LNCAP (cell line): ENCODE measurements at regions not wholly inside any gene's neighbourhood (a gene's known extent, or its start where the extent isn't known, plus 50 kb on each side); places are given as distances from the start of the nearest gene placed in this dataset.

Source experiments
- TF ChIP-seq, protein P1 (sequence below): fragments of 450-650 bp; IDR thresholded peaks from 2 replicates; pipeline ENCODE4 v1.5.1; 2017; ENCODE audit warnings: mild to moderate bottlenecking

DNA sequence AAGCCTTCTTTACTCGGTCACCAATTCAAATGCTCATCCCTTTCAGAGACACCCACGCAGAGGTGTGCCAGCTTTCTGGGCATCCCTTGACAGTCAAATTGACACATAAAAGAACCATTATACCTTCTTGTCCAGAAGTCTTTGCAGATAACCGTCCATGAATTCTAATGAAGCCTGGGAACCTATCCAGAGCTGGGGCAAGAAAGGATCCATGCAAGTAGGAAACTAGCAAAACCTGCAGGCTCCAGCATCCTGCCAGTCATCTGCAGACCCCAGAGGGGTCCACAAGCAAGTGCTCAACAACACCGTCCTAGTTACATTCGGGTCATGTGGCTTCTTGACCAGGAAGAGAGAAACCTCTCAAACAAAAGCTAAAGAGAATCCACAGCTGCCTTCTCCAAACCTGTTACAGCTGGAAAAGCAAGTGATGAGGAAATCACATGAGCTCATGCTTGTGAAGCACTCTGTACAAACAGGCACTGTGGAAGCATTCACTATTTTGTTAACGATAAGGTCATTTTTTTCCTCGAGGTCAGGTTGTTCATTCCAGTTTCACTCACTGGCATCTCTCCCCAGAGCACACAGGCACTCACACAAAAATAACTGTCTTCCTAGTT lies 80.2 kb upstream of the DMRT1 start:
- TF ChIP-seq, protein P1, sequence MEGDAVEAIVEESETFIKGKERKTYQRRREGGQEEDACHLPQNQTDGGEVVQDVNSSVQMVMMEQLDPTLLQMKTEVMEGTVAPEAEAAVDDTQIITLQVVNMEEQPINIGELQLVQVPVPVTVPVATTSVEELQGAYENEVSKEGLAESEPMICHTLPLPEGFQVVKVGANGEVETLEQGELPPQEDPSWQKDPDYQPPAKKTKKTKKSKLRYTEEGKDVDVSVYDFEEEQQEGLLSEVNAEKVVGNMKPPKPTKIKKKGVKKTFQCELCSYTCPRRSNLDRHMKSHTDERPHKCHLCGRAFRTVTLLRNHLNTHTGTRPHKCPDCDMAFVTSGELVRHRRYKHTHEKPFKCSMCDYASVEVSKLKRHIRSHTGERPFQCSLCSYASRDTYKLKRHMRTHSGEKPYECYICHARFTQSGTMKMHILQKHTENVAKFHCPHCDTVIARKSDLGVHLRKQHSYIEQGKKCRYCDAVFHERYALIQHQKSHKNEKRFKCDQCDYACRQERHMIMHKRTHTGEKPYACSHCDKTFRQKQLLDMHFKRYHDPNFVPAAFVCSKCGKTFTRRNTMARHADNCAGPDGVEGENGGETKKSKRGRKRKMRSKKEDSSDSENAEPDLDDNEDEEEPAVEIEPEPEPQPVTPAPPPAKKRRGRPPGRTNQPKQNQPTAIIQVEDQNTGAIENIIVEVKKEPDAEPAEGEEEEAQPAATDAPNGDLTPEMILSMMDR, result no peak

DNA sequence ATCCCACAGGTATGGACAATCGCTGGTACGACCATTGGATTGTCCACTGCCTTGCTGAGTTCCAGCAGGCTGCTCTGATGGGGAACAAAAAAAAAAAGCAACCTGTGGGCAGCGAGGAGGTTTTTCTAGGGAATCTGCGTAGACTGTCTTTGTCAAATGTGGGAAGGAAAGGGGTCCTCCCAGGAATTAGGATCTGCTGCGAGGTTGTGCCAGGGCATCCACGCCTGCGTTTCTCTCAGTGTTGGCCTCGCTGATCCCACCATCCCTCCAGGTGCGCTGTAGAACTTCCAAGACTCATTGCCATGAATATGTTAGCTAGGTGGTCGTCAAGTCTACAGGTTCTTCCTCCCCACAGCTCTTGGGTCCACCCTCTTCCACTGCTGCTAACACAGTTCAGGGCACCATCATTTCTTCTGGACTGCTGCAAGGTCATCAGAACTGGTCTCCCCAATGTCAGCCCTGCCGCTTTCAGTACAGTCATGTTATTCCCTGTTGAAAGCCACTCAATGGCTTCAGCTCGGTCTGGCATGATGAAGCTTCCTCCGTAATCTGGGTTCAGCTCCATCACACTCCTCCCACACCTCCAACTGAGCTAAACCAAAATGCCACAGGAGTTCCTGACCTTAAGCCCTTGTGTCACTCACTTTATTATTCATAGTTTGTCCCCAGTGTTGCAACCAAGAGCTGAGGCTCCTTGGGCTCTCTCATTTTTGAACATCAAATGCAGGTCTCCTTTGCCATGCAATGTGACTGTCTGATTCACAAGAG lies 79.5 kb upstream of the DMRT1 start:
- TF ChIP-seq, protein P1, result no peak

DNA sequence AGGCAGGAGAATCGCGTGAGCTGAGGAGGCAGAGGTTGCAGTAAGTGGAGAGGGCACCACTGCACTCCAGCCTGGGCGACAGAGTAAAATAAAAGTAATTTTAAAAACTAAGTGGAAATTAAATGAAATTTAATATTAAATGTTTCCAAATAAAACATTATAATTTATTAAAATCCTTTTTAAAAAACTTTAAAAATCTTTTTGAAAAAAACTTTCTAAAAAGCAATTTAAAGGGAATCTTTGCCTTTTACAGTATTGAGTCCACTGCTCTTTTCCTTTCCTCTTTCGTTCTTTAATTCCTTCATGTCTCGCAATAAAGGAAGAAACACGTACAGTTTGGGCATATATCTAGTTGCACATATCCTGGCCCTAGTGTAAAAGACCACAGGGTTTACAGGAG lies 77.8 kb upstream of the DMRT1 start:
- TF ChIP-seq, protein P1, result no peak

DNA sequence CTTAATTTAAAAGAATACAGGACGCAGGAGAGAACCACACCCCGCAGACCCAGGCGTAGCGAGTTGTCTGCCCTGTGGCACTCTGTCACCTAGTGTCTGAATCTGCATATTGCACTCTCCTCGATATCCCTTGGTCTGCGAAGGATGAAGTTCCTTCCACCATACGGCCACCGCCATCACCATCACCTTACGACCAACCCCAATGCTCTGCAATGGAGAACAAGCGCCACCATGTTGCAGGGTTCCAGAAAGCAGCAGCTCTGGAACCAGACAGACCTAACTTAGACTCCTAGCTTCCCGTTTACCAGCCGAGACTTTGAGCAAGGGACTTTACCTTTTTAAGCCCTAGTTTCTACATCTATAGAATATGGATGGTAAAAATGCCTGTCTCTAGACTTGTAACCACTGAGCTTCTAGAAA lies 77.4 kb upstream of the DMRT1 start:
- TF ChIP-seq, protein P1, result peak; percentile 99

DNA sequence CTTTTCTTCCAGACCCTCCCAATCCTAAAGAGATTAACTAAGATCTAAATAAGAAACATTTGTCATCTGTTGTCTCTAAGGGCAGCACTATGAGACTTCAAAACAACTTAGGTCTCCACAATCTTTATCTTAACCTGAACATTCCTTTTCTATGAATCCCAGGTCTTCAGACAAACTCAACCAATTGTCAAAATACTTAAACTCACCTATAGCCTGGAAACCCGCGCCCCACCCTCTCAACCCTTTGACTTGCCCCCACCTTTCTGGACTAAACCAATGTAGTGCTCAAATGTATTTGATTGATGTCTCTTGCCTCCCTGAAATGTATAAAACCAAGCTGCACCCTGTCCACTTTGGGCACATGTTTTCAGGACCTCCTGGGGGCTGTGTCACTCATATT lies 76.5 kb upstream of the DMRT1 start:
- TF ChIP-seq, protein P1, result no peak

DNA sequence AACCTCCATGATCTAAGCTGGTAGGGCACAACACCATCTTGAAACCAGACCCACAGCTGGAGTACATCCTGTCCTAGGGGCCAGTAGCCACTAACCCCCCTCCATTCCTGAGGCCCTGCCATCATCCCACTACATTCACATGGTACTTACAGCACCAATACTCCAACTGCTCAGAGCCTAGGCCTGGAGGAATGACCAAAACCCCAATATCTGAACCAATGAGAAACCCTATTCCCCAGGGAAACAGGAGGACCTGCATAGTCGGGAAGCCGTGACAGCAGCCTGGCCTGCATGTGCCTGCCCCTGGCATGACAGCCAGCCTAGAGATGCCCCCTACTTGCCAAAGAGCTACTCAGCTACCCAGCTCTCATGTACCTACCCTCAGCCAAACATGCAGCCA lies 65.4 kb upstream of the DMRT1 start:
- TF ChIP-seq, protein P1, result no peak

DNA sequence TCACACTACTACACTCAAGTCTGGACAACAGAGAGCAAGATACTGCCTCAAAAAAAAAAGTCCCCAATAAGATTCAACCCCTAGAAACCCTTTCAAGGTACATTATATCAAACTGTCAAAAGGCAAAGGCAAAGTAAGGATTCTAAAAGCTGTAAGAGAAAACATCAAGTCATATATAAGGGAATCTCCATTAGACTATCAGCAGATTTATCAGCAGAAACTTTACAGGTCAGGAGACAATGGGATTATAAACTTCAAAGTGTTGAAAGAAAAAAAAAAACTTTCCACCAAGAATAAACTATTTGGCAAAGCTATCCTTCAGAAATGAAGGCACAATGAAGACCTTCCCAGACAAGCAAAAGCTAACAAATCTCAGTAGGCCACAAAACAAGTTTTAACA lies 63.5 kb upstream of the DMRT1 start:
- TF ChIP-seq, protein P1, result no peak
